RWPE2 (cell line): ENCODE measurements at regions not wholly inside any gene's neighbourhood (a gene's known extent, or its start where the extent isn't known, plus 50 kb on each side); places are given as distances from the start of the nearest gene placed in this dataset.
"Not testable (repeated sequence)": the region's sequence is repeated elsewhere in the genome, so short reads cannot be mapped to it uniquely, and the experiment has no call there.

Experiments
- ATAC-seq: fragments of 200-7000 bp; cut with Tn5 transposase; 3 replicates; pipeline ENCODE4 v1.9.1; 2021; ENCODE audit warnings: low read depth
- DNase-seq: peaks from one replicate; pipeline ENCODE4 v3.0.0-alpha.2; 2020; ENCODE audit warnings: low spot score
- H3K27ac ChIP-seq: fragments of 450-650 bp; 2 replicates; pipeline ENCODE4 v1.5.1; 2017; ENCODE audit warnings: mild to moderate bottlenecking; ENCODE audit not compliant: poor library complexity, severe bottlenecking
- H3K27me3 ChIP-seq: fragments of 250-450 bp; sonication (Bioruptor Pico); 2 replicates; pipeline ENCODE4 v1.5.1; 2021; ENCODE audit warnings: mild to moderate bottlenecking, moderate library complexity; ENCODE audit not compliant: insufficient read depth, poor library complexity, severe bottlenecking
- H3K36me3 ChIP-seq: fragments of 250-450 bp; sonication (Bioruptor Pico); 2 replicates; pipeline ENCODE4 v1.5.1; 2020; ENCODE audit warnings: low read depth, mild to moderate bottlenecking, moderate library complexity
- H3K4me1 ChIP-seq: fragments of 250-450 bp; sonication (Bioruptor Pico); 2 replicates; pipeline ENCODE4 v1.5.1; 2021; ENCODE audit warnings: mild to moderate bottlenecking, moderate library complexity; ENCODE audit not compliant: insufficient read depth, poor library complexity, severe bottlenecking
- H3K4me3 ChIP-seq: fragments of 250-450 bp; sonication (Bioruptor Pico); 2 replicates; pipeline ENCODE4 v1.5.1; 2021; ENCODE audit warnings: mild to moderate bottlenecking, moderate library complexity; ENCODE audit not compliant: severe bottlenecking
- H3K9me3 ChIP-seq: fragments of 250-450 bp; sonication (Bioruptor Pico); 2 replicates; pipeline ENCODE4 v1.5.1; 2021; ENCODE audit warnings: mild to moderate bottlenecking, moderate library complexity; ENCODE audit not compliant: severe bottlenecking
- CTCF ChIP-seq: fragments of 450-650 bp; IDR thresholded peaks from one replicate; pipeline ENCODE4 v1.5.1; 2017; ENCODE audit warnings: mild to moderate bottlenecking, moderate library complexity; ENCODE audit not compliant: poor library complexity, severe bottlenecking

GRCh38 chr18:41643427-41643826 lies 311.6 kb upstream of the PIK3C3 start:
- H3K4me1 ChIP-seq = no peaks in the 10 kb centered on the region
- H3K27me3 ChIP-seq = no peaks in the 10 kb centered on the region
- ATAC-seq (peak; percentile 29; the same call in 1 of the 3 replicates), DNase-seq (no peak)
- H3K9me3 ChIP-seq = no peaks in the 10 kb centered on the region
- H3K36me3 ChIP-seq = no peaks in the 10 kb centered on the region
- TF ChIP-seq CTCF = no peak
- H3K4me3 ChIP-seq = no peak overlapping the region
- no peak overlapping the region for H3K27ac ChIP-seq

- H3K9me3 ChIP-seq = no peaks in the 10 kb centered on the region
- H3K36me3 ChIP-seq = no peaks in the 10 kb centered on the region
- no peak for TF ChIP-seq CTCF
- ATAC-seq = peak; percentile 42; the same call in 1 of the 3 replicates
- no peak for DNase-seq
- H3K4me1 ChIP-seq = no peaks in the 10 kb centered on the region
- H3K27ac ChIP-seq = no peak overlapping the region
- no peak overlapping the region for H3K4me3 ChIP-seq
- no peaks in the 10 kb centered on the region for H3K27me3 ChIP-seq
Observed at GRCh38 chr18:41642756-41643155, 312.3 kb upstream of the PIK3C3 start.

GRCh38 chr18:41639218-41639617 lies 315.8 kb upstream of the PIK3C3 start:
- Histone ChIP-seq H3K36me3 (no peaks in the 10 kb centered on the region), H3K27me3 (no peaks in the 10 kb centered on the region), H3K27ac (no peak overlapping the region), H3K4me3 (no peak overlapping the region), H3K4me1 (no peaks in the 10 kb centered on the region), H3K9me3 (no peaks in the 10 kb centered on the region)
- no peak for ATAC-seq
- DNase-seq = no peak
- no peak for TF ChIP-seq CTCF

- not testable (repeated sequence) for H3K4me3 ChIP-seq, H3K27ac ChIP-seq, H3K9me3 ChIP-seq
Observed at GRCh38 chr18:41631723-41632285, 323.2 kb upstream of the PIK3C3 start.

GRCh38 chr18:41630232-41630886 lies 324.7 kb upstream of the PIK3C3 start:
- H3K4me1 ChIP-seq = no peaks in the 10 kb centered on the region
- ATAC-seq (no peak), DNase-seq (no peak)
- H3K36me3 ChIP-seq = no peaks in the 10 kb centered on the region
- no peak for TF ChIP-seq CTCF
- no peaks in the 10 kb centered on the region for H3K9me3 ChIP-seq
- H3K27me3 ChIP-seq = no peaks in the 10 kb centered on the region
- H3K27ac ChIP-seq = no peak overlapping the region
- no peak overlapping the region for H3K4me3 ChIP-seq

More at GRCh38 chr18:41631723-41632285, 323.2 kb upstream of the PIK3C3 start:
- H3K36me3 ChIP-seq, H3K27me3 ChIP-seq, DNase-seq, ATAC-seq, H3K4me1 ChIP-seq: not testable (repeated sequence)
